NCI-H146 treated with DMSO at 0.1 percent for 48 hours (cell line): ENCODE measurements at regions not wholly inside any gene's neighbourhood (a gene's known extent, or its start where the extent isn't known, plus 50 kb on each side); places are given as distances from the start of the nearest gene placed in this dataset.

Experiments
- DNase-seq: peaks from one replicate; lab custom pipeline; 2025; ENCODE audit not compliant: unreplicated experiment; lab: John Stamatoyannopoulos, UW

DNA sequence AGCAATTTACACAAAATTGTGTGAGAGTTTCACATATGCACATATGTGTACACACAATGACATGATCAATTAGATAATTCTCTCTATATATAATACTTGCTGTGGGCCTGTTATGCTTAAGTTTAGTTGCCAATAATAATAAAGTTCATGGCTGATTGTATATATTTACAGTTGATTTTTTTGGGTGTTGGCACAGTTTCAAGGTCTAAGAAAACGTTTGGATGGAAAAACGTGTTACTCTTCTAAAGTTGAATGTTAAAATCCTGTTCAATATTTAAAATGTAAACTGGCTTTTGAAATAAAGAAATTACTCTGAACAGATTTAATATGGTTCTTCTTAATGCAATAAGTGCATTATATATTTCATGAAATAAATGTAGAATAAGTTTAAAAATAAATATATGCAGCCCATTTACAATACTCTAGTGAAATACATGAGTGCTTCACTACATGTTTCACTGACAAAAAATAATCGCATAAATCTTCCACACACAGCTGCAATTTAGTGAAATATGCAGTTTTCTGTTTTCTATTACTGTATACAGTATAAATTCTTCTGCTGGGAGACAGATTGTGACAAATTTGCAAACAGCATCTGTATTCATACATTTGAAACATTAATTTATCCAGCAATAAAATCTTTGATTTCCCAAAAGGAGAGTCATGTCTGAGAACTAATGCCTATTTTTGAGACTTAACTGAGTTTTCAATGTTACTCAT is 586.9 kb upstream of the KLHL1 start:
- DNase-seq = no peak

DNA sequence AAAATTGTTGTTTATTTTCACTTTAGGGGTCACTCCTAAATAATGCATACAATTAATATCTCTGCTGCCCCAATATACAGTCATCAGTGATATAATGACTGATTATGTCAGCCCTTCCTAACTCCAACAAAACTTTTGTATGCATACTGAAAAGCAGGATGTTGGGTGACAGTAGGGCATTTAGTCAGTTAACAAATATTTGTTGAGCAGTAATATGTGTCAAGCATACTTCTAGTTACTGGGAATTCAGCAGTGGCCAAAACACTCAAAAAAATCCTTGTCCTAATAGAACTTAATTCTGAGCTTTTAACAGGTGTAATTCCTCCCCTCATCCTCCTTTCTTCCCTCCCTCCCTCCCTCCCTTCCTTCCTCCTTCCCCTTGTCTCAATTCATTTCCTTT is 560.7 kb upstream of the KLHL1 start:
- no peak for DNase-seq

DNA sequence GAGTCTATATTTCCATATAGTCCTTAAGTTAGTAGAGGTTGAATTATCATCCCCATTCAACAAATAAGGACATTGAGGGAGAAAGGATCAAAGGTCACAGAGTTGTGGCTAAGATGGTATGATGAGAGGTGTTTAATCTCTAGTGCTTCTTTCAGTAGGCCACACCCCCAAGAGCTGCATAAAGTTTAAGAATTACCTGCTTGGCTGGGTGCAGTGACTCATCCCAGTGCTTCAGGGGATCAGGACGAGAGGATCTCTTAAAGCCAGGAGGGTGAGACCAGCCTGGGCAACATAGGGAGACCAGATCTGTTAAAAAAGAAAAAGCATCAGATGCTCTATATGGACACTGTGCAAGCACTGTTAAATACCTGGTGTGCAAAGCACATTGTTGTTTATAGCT is 560.0 kb upstream of the KLHL1 start:
- no peak for DNase-seq

DNA sequence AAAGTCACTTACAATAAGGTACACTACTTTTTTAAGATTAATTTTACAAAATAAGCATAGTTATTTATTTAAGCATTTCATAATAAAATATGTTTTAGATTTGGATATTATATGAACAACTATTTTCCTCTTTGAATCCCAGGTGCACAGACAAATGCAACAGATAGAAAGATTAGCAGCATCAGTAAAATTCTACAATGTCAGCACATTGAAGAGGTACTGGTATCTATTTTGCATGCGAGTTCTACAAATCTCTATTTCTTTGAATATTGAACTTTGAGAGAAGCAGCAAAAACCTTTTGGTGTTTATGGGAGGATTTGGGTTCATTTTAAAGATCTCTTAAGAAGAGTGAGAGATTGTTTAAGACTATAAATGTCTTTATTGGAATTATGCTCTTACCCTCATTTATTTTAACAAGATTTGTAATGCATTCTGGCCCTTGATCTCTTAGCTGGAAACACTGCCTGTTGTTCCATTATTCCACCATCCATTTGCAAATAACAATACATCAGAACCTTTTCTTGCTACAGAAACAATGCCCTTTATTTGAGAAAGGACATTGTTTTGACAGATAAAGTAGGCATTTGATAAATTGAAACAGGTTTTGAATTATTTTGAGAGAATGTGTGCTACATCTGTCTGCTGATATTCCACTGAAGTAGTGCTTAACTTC is 558.8 kb upstream of the KLHL1 start:
- no peak for DNase-seq

DNA sequence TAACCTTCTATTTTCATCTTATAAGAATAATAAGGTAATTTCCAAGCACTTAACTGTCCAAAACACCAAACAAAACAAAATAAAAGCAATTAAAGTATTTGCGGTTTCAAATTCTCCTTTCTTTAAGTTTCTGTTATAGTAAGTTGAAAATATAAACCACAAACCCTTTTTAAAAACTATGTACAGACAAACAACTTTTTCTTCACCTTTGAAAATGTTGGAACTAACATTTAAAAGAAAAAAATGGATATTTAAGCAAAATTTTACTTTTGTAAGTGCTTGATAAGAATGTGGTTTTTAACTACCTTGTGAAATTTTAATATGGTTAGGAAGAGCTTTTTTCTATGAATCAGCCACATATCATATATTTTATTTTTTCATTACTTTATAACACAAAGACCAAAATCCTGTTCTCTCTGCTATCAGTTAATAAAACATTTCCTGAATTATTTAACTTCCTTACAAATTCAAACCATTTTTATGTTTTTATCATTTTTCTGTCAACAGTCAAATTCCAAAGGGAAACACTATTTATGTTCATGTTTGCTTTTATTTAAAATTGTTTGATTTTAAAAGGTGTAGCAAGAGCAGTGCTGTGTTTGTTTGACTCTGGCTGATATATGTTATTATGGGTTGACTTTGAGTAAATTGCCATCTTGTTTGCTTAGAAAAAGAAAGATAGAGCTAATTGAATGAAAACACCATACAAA is 554.1 kb upstream of the KLHL1 start:
- peak; percentile 96 for DNase-seq

DNA sequence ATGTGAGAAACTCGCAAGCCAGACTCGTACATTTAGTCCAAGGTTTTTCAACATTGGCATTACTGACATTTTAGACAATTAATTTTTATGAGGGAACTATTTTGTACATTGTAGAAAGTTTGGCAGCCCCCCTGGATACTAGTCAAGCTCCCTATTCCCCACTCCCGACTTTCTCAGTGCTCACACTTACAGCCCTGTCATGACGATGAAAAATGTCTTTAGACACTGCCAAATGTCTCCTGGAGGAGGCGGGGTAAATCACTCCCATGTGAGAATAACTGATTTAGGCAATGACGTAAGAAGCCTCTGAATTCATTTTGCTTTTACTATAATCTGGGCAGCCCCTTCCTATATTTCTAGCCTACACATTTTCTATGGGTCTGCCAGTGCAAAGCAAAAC is 535.8 kb upstream of the KLHL1 start:
- no peak for DNase-seq

DNA sequence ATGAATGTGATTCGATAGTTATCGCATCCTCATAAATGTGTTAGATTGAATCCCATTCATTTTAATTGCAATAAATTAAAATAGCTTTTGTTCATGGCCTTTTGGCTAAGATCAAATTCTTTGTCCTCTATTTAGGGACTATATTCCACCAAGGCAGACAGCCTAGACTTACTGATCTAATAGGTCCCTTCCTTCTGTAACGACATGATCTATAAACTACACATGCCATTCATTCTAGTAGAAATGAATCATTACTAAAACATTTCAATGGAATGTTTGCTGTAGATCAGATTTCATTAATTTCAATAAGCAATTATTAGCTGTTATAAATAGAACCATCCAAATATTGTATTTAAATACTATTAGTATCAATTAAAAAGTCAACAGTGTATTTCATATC is 526.6 kb upstream of the KLHL1 start:
- no peak for DNase-seq

DNA sequence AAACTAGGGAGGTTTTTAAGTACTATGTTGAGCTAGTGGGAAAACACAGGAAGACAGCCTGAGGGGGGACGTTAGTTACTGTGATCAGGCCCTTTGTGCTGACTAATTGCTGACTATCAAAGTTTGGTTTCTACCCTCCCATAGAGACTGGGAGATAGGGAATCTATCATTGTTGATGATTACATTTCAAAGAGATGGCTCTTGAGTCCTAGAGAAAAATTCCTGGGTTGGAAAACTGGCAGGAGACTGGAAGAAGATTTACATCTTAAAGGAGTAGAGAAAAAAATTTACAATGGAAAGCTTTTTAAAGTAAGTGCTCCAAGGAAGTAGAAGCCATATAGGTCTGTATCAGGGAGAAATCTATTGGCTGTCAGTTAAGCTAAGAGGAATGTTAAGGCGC is 522.0 kb upstream of the KLHL1 start:
- DNase-seq = no peak

DNA sequence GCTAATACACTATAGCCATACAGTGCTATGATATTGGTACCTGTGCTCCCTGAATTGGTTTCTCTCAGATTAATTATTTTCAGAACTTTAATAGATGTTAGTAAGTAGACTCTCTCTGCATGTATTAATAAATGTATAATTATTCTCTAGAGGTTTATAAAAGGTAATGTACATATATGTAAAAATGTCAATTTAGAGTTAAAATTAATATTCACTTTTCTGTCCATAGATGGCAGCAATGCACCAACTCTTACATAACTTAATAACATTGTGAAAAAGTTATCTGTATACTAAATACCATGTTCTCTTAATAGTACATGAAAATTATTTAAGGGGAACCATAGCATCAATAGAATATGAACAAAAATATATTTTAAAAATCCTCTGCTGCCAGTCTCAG is 515.0 kb upstream of the KLHL1 start:
- no peak for DNase-seq

DNA sequence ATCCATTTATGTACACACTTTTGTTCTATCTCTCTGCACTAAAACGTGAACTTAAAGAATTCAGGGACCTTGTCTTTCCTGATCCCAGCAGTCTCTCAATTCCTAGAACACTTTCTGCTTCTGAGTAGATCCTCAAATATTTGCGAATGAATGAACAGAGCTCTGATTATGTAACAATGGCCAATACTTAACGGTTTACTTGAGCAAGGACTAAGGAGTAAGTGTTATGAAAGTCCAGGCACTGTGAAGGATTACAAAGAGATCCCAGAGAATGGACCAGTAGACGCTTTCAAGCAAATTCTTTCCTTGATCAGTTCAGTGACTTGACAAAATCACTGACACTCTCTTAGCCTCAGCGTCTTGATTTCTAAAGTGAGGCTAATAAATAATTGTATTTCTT is 514.5 kb upstream of the KLHL1 start:
- no peak for DNase-seq

DNA sequence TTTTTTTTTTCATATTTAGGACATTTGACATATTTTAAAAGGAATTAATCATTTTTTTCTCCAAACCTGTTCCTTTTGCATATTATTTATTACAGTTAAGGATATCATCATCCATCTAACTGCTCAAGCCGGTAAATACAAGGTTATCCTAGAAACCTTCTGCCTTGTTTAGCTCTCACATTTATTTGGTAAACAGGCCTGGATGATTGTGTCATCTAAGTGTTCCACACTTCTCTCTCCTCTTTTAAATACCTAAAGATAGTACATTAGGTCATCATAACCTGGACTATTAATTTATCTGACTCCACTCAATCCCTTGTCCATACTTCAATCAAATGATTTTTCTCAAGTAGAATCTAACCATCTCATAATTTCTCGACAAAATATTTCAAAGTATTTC is 511.7 kb upstream of the KLHL1 start:
- no peak for DNase-seq

DNA sequence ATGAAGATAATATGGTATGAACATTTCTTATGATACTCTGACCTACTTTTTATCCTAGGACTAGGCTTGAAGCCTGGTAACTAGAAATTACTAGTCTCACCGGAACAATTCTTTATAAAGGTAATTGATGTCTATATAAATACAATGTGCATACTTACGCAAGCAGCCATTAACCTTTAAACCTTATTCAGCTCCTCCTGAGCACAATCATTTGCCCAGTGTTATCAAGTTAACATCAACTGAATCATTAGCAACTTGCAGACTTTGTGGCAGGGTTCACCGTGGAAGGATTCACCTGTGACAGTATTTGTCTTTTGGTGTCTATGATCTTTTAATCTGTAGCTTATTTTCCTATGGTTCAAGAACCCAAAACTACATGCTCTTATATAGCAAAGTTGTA is 508.6 kb upstream of the KLHL1 start:
- DNase-seq = peak; percentile 86

DNA sequence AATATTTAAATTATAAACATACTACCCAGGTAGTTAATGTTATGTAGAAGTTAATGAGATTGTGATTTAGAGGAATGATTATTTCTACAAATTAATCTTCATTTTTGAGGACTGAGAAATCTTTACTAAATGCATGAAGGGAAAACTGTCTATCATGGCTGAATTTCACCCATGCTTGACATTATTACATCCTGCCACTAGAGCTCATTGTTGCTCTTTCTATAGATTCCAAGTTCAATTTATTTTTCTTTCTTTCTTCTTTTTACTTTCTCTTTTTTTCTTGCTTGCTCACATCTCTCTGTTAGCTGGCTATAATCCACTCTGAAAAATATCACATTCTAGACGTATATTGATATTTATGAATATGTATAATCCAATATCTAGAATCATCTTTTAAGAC is 505.0 kb upstream of the KLHL1 start:
- peak; percentile 38 for DNase-seq

DNA sequence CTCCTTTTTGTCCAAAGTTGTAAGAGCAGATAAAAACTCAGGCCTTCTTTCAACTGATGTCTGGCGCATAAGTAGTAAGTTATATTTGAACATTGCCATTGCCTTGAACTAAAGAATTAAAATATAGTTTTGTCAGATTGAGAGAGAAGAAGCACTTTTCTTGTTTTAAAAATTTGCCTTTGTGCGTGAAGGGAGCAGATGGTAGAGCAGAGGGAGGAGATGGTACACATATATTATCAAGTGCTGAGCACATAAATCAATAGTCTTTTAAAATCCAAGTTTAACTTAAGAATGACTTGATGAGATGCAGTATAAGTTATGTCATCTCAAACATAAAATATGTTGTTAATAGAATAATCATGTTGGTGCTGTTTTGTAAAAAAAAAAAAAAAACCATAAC is 504.6 kb upstream of the KLHL1 start:
- DNase-seq = no peak

DNA sequence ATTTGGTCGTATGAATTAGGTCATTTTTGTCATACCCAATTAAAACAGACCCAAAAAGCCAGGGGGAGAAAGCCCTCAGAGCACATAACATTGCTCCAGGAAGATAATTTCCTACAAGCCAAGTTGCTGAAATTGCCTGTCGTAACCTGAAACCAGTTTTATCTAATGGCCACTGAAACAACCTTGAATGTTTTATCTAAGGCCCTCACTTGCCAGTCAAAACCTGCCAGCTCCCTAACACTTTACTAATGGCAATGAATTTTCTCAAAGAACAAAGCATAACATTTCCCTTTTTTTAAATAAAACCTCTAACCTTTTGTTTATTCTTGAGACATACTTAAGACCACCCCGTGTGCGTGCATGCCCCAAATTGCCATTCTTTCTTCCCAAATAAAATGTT is 496.2 kb upstream of the KLHL1 start:
- DNase-seq = peak; percentile 38

DNA sequence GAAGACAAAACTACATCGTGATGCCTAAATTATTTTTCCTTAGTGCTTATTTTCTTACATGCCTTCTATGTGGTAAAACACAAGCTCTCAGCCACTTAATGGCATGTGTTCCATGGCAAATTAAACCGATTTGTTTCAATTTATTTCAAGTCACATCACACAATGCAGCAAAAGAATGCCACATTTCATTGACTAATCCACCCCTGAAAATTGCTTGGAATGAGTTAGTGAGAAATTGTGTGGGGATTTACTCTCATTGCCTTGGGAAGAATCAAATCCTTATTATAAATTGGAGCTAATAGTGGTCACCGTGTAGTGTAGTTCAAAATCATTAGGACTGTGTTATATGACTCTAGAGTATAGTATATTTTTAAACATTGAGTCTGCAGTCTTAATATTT is 485.5 kb upstream of the KLHL1 start:
- no peak for DNase-seq

DNA sequence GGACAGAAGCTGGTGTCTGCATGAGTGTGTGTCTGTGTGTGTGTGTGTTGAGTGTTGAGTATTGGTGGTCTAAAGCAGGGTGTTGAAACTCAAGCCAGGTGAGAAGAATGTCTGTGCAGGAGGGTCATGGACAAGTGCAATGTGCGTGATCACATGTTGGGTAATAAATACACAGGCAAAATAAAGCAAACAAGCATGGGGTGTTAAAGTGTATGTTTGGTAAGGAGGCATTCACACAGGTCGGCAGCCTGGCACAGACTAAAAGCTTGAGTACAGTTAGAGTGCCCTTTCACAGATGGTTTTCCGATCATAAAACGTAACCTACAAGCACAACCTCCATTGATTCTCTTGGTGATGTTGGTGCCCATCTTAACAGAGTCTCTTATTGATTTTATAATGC is 476.9 kb upstream of the KLHL1 start:
- DNase-seq = no peak

DNA sequence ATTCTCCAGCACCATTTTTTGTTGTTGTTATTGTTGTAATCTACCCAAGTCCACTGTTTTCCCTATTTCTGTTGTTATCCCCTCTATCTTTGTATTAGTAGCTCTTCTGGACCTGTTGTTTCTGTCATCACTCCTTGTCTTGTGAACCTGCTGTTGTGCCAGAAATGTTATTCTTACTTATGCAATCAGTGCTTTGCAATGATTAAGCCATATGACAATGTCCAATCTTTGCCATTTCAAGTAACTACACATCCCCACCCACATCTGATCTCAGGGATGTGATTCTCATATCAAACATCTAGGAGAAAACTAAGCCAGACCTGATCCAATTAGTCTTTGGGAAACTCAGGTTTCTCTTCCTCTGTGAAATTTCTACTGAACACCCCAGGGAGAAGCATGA is 472.6 kb upstream of the KLHL1 start:
- no peak for DNase-seq

DNA sequence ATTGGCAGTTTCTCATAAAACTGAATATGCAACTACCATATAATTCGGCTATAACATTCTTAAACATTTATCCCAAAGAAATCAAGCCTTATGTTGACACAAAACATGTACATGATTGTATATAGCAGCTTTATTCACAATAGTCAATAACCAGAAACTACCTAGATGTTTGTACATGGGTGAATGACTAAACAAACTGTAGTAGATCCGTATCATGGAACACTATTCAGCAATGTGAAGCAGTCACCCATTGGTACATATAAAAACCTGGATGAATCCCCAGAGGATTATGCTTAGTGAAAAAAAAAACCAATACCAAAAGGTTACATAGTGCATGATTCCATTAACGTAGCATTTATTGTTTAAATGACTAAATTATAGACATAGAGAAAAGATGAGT is 471.7 kb upstream of the KLHL1 start:
- no peak for DNase-seq

DNA sequence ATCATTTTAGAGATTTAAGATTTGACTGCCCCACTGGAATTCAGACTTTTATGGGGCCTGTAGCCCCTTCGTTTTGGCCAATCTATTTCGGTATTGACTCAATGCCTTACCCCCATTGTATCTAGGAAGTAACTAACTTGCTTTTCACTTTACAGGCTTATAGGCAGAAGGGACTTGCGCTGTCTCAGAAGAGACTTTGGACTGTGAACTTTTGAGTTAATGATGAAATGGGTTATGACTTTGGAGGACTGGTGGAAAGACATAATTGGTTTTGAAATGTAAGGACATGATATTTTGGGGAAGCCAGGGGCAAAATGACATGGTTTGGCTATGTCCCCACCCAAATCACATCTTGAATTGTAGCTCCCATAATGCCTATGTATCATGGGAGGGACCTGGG is 463.0 kb upstream of the KLHL1 start:
- no peak for DNase-seq

DNA sequence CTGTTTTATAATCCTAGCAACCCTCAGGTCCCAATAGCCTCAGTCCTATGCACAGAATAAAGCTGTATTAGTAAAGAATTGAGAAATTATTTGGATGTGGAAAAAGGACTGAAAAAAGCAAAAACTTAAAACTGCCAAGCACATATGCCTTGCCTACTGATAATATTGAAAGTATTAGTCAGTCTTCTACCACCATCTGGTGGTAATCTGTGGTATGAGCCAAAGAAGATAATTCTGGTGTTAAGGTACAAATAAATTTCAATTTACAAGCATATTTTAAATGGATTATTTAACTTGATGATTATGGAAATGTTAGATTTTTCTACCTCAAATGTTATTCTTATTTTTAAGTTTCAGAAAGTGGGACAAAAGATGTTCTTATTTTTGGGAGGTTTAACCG is 460.3 kb upstream of the KLHL1 start:
- peak; percentile 41 for DNase-seq

DNA sequence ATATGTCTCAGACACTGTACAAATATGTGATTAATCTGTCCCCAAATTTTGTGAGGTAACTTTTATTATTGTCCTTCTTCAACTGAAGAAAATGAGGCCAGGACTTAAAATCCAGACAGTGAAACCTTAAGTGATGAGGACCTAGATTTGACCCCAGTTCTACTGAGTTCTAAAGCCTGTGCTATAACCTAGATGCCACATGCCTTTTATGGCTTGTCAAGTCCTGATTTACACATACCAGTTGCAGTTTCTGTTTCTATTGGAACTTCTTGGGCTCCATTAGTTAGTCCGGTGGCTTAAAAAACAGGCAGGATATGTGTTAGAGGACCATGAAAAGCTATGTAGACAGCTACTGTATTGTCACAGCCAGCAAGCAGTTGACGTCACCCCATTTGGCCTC is 436.5 kb upstream of the KLHL1 start:
- no peak for DNase-seq
